ENCODE measurements at regions not wholly inside any gene's neighbourhood (a gene's known extent, or its start where the extent isn't known, plus 50 kb on each side); places are given as distances from the start of the nearest gene placed in this dataset.

GRCh38 chr6:81491454-81492101, 260.9 kb downstream of the TENT5A start:
- no peak for TF ChIP-seq CTCF (IDR thresholded peaks at IDR 0.05)
- no peak for TF ChIP-seq POLR2AphosphoS5 (IDR thresholded peaks at IDR 0.05)
- no peak for TF ChIP-seq POLR2A (IDR thresholded peaks at IDR 0.05)

Data from prostate gland (tissue), 2 donors.